HG02973 (cell line): ENCODE measurements at regions not wholly inside any gene's neighbourhood (a gene's known extent, or its start where the extent isn't known, plus 50 kb on each side); places are given as distances from the start of the nearest gene placed in this dataset.

Source experiments
- ATAC-seq: cut with Tn5 transposase; IDR thresholded peaks from one replicate; pipeline ENCODE4 v1.9.1; 2021; ENCODE audit warnings: moderate library complexity; ENCODE audit not compliant: unreplicated experiment

- no peak for ATAC-seq
Measured at GRCh38 chr10:111705021-111705420, 478.5 kb downstream of the GPAM start.

GRCh38 chr10:111706331-111706730, 477.2 kb downstream of the GPAM start:
- ATAC-seq, result no peak

DNA sequence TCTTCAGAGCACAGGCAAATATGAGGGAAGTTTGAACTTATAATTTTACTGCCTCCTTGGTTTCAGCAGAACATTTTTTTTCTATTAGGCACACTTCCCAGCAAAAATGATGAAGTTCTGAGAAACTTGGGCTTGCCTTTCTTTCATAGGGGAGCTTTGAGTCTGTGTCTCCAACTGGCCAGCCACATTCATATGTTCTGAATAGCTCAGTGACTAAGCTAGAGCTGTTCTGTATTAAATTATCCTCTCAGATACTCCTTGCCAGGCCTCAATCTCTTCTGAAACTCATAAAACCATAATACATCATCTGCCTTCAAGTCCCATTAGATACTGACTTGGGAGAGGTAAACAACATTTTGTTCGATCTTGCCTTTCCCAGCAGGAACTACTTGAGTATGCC, 476.5 kb downstream of the GPAM start:
- ATAC-seq, result no peak

- ATAC-seq, result no peak
Measured at GRCh38 chr10:111709603-111710002, 474.0 kb downstream of the GPAM start.

DNA sequence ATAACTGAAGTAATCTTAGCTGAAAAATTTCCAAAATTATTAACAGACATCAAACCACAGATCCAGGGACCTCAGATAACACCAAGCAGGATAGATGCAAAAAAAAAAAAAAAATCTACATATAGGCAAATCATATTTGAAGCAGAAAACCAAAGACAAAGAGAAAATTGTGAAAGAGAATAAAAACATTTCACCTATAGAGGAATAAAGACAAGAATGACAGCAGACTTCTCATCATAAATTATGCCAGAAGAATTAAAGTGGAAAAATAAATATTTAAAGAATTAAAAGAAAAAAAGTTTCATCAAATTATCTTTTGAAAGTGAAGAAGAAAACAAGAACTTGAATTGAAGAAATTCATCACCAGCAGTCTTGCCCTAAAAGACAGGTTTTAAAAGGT, 467.5 kb downstream of the GPAM start:
- no peak for ATAC-seq

DNA sequence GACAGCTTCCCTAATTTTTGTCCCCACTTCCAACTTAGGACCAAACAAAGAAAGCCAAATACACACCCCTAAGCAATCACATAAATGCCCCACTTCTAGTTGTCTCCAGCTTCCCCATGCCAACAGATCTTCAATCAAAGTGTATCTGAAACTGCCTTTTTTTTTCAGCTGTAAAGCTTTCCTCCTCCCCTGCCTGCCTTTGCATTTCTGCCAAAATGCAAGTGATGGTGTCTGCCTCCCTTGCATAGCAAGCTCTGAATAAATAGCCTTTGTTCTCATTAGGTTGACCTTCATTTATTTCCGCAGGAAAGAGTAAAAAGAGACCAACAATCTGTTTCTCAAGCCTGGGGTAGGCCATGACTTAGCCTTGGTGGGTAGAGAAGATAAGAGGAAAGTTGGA, 459.4 kb downstream of the GPAM start:
- no peak for ATAC-seq

DNA sequence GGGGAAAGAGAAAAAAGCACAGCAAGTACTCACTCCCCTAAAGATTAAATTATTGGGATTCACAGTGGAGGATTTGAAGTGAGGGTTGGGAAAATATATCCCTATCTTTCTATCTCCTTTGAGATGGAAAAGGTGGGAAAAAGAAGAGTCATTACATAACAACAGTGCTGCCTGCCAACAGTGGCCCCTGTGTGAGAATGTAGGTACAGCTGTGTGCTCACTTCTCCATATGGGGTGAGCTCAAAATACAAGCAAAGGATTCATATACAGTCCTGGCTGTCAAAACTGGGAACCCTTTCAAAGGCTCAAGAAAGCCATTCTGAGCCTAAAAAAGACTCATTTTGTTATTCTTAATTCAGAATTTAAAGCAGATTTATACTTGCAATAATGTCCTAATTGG, 458.5 kb downstream of the GPAM start:
- no peak for ATAC-seq

GRCh38 chr10:111732166-111732785, 451.3 kb downstream of the GPAM start:
- ATAC-seq, result no peak

DNA sequence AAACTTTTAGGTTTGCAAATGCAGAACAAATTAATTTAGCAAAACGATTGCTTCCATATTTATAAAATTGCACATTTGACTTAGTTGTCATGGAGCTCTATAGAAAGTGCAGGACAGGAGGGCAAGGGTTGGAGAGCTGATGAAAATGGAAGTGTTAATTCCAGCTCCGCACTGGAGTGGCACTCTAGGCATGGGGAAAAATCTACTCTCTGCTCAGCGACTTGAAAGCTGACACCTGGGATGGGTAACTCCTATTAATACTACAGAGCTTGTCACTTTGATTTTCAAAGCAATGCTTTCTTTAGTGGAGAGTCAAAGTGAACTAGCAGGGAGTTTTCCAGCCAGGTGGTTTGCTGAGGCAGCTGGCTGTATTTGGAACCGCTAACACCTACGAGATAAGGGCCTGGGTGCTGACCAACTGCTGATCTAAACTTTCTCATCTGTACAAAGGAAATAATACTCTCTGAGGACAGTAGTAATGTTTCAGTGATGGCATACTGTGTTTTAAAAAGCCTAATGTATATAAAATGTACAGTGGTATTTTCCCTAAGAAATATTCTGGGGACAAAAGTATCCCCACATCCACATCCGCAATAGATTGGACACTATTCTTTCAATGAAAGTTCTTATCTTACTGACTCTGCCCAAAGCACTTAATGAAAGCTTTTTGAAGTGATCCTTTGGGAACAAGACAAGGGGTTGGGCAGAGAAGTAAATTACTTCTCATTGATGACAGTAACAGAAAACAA, 444.3 kb downstream of the GPAM start:
- ATAC-seq, result no peak

DNA sequence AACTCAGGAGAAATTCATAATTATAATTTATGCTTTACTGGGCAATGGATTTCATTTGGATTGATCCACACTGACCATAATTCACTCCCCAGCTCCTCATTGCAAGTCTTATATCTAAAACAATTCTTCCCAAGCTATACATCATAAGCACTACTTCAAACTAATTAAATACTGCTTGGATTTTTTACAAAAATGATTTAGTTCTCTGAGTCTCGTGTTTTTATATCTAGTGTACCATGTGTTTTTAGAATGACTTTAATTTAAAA, 443.8 kb downstream of the GPAM start:
- no peak for ATAC-seq

GRCh38 chr10:111745982-111746381, 437.6 kb downstream of the GPAM start:
- ATAC-seq, result no peak

GRCh38 chr10:111747751-111748150, 435.8 kb downstream of the GPAM start:
- ATAC-seq, result no peak

- ATAC-seq, result no peak
Measured at GRCh38 chr10:111748184-111748583, 435.4 kb downstream of the GPAM start.

DNA sequence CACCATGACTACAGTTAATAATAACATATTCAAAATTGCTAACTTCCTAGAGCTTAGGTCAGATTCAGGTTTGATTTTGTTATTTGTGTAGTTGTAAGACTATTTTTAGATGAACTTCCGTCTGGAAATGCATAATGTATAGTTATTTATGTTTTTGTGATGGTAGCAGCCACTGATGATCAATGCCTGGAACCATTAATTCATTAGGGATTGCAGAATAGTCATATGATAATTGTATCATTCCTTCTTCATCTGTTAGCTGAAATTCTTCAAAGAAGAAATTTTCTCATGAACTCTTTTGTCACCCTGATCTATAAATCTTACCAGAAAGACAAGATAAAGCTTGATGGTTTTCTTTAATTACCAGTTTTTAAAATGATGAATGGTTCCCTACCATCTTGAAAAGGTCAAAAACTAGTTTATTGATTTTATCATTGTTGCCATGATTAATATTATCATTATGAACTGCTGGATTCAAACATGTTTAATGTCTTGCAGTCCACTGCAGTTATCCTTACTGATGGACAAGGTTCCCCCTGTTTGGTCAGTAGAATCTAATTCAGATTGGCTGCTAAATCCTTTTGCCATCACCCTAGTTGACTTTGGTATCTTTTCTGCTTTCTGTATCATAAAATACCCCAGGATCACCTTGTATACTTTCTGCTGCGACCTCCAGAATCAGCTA, 433.3 kb downstream of the GPAM start:
- no peak for ATAC-seq

DNA sequence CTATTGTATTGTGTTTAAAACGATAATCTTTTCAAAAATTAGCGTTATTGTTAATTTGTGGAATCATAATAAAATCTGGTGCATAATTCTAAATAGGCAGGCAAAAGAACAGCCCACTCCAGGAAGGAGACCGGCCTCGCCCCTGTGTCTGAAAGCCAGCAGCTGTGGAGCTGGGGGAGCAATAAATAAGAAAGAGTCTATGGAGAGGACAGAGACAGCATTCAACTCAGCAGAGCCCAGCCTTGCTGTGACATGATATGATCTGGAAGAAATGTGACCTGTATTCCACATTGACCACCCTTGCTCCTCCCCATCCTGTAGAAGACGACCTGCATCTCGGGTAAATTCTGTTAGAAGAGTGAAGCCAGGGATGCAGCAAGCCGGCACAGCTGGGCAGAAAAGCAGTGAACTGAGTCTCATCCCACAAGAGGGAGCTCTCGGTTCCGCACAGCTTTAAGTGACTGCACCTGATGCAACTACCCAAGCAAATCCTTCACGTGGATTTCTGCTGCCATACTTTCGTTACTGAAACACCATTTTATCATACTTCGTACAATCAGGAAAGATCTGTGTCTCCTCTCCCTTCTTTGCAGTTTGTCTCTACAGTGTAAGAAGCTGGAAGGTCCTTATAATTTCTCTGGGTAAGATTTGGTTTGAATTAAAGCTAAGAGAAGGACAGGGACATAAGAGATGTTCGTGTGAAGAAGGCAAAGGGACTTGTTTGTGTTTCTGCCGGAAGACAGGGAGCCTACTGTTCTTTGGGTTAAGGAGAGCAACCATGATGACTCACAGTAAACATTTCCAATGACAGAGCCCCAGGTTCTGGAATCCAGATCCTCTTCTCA, 427.1 kb downstream of the GPAM start:
- no peak for ATAC-seq

DNA sequence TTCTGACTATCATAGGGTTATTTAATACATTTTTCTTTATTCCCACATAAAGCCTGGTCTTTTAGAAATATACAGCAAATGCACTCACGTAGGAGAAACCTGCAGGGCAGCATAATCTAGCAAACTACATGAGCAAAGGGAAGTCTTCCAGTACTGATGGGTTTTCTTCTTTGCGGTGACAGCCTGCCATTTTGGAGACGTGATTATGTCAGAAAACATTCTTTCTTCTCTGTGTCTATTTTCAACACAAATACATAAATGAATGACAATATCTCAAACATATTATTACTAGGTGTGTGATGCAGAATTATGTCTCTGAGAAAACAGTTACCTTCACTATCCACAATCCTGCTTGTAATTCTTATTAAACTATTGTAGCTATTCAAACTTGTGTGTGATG, 425.0 kb downstream of the GPAM start:
- ATAC-seq, result no peak

DNA sequence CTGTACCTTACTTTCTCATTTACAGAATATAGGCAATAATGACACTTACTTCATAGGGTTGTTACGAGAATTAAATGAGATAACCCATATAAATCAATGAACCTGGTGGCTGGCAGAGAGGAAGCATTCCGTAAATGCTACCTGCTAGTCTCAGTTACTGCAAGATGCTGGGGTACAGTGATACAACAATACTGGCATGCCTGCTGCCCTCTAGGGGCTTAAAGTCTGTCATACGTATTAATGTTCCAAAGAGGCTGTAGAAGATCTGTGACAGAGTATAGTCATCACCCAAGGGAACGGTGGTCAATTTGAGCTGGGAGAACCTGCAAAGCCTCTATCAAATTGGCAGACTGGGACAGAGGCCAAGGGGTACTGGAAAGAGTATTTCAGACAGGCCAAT, 421.5 kb downstream of the GPAM start:
- no peak for ATAC-seq

DNA sequence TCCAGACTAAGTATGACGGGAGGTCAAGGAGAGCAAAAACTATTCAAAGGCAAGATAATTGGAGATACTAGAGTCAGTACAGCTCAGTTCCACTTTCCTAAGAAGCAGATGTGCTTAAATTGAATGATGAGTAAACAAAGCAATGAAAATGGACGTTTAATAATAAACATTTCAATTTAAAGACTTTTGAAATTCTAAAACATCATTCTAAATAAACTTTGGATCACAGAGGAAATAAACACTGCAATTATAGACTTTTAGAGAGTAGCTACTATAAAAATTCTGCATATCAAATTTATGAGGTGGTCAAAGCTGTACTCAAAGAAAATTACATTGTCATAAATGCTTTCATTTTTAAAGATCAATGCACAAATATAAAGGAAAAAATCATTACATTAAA, 418.3 kb downstream of the GPAM start:
- no peak for ATAC-seq

GRCh38 chr10:111766464-111766863, 417.1 kb downstream of the GPAM start:
- no peak for ATAC-seq

- no peak for ATAC-seq
Measured at GRCh38 chr10:111767661-111768060, 415.9 kb downstream of the GPAM start.

GRCh38 chr10:111773950-111774349, 409.6 kb downstream of the GPAM start:
- ATAC-seq, result no peak

GRCh38 chr10:111774486-111774885, 409.1 kb downstream of the GPAM start:
- no peak for ATAC-seq
